ENCODE measurements at regions not wholly inside any gene's neighbourhood (a gene's known extent, or its start where the extent isn't known, plus 50 kb on each side); places are given as distances from the start of the nearest gene placed in this dataset.

DNA sequence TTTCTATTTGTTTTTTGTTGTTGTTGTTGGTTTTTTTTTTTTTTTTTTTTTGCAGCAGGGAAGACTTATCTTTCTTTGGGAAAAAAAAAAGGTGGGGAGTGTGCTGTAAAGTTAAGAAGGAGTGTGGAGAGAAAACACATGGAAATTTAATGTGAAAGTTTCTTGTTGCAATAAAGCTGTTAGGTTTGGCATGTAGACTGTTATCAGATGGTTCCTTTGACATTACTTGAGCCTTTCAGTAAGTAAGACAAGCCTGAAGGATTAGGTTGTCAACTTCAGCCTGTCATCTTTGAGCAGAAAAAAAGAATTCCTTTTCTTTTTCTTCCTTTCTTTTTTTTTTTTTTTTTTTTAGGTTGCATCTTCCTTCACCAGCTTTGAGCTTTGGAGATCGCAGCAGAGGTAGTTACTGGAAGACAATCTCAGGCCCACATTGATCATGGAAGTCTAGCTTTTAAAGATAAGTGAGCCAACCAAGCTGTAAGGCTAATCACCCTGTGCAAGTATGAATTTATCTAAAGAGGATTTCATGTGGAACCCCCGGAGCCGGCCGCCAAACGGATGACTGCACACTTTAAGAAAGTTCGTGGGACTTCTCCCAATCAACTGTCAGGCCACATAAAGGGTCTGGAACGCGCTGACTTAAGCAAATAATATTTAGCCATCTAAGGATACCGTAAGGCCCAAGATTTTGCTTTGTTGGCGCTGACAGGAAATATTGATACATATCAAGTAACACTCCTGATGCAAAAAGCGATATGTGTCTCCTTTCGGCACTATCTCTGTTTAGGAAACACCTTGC is 1040.1 kb upstream of the NR2F2 start:
- H3K4me3 ChIP-seq (ENCODE audit: low read depth, low read length): no peak overlapping the region
- TF ChIP-seq, protein P1, sequence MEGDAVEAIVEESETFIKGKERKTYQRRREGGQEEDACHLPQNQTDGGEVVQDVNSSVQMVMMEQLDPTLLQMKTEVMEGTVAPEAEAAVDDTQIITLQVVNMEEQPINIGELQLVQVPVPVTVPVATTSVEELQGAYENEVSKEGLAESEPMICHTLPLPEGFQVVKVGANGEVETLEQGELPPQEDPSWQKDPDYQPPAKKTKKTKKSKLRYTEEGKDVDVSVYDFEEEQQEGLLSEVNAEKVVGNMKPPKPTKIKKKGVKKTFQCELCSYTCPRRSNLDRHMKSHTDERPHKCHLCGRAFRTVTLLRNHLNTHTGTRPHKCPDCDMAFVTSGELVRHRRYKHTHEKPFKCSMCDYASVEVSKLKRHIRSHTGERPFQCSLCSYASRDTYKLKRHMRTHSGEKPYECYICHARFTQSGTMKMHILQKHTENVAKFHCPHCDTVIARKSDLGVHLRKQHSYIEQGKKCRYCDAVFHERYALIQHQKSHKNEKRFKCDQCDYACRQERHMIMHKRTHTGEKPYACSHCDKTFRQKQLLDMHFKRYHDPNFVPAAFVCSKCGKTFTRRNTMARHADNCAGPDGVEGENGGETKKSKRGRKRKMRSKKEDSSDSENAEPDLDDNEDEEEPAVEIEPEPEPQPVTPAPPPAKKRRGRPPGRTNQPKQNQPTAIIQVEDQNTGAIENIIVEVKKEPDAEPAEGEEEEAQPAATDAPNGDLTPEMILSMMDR (IDR thresholded peaks at IDR 0.05; ENCODE audit: low read depth, low read length): no peak

DNA sequence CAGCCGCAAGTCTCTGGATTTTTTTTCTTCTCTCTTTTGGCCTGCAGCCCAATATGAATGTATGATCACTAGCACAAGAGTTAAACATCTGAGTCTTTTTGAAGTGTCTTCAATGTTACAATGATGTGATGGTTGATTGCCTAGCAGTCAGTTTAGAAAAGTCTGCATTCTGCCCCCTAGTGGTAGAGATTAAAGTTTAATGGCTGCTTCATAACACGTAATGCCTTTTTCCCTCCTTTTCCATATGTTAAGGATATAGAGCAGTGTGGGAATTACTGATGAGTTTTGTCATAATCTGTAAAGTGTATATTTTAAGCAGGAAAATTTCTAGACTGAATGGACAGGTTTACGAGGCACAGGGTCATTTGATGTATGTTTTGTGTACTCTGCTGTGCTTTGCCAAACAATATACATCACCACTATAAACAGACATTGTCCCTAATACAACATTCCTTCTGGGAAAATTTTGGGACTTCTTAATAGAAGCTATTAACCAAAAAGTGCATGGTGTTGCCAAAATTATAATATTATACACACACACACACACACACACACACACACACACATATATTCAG is 1038.5 kb upstream of the NR2F2 start:
- H3K4me3 ChIP-seq (ENCODE audit: low read depth, low read length): no peak overlapping the region
- TF ChIP-seq, protein P1 (IDR thresholded peaks at IDR 0.05; ENCODE audit: low read depth, low read length): peak; percentile 33; the same call in 1 of the 2 replicates

DNA sequence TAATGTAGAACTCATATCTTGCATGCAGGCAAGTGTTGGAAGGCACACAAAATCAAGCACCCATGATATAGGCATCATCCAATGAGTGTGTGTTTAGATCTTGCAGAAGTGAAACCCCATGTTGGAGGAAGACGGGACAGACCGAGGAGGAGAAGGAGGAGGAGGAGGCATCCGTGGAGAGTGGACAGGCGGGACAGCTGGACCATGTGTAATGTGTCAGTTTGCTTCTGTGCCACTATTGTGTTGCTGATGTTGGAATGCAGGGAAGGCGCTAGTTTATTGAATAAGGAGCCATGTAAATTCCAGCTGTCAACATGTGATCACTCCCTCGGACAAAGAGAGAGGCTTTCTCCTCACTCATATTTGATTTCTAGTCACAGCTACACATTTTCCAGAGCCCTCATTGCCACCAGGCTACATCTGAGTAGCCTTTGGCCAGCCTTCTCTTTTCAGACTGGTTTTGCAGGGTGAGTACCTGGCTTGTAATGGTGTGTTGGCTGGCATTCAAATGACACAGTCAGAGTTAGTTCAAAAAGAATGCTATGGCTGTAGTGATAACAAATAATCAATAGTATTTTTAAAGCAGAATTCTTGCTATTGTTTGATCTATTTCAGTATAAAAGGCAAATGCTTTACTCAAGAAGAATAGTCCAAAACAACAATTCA is 1037.6 kb upstream of the NR2F2 start:
- peak overlapping the region; percentile 48 for H3K4me3 ChIP-seq (ENCODE audit: low read depth, low read length)
- TF ChIP-seq, protein P1 (IDR thresholded peaks at IDR 0.05; ENCODE audit: low read depth, low read length): no peak

DNA sequence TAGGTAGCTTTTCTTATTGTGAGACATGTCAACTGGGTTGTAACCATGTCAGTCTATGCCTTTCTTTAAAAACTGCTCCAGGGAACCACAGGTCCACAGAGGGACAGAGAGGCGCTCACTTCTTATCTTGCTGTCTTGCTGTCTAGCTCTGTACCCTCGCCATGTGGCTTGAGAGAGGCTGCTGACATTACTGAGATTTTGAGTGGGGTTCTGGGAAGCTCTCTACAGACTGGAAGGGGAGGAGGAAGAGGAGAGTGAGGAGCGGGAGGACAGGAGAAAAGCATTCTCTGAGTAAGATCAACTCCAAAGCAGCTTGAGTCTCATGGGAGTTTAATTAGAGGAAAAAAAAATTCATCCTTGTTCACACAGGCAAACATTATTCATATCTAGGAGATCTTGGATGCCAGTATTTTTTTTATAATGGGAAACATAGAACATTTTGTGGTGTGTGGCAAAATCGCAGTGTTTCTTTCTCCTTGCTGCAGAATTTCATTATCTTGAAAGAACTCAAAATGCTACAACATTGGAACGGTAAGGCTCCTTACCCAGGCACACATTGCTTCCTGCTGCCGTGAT is 1037.0 kb upstream of the NR2F2 start:
- TF ChIP-seq, protein P1 (IDR thresholded peaks at IDR 0.05; ENCODE audit: low read depth, low read length): no peak
- no peak overlapping the region for H3K4me3 ChIP-seq (ENCODE audit: low read depth, low read length)

DNA sequence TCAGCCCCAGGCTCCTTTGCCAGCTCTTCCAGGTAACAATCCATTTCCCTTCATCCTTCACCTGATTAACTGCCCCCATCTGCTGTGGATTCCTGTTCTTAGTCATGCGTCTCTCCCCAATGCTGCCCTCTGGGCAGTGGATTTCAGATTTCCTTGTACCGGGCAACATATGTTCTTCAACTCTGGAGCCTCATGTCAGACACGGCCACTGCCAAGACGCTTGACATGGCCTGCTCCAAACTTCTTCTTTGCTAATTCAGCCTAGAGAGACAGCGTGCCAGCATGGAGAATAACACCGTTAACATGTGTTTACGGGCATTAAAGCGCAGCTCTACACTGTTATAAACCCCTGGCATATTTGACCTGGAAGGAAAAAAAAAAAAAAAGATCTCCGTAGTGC is 1035.1 kb upstream of the NR2F2 start:
- TF ChIP-seq, protein P1 (IDR thresholded peaks at IDR 0.05; ENCODE audit: low read depth, low read length): no peak
- H3K4me3 ChIP-seq (ENCODE audit: low read depth, low read length): no peak overlapping the region

DNA sequence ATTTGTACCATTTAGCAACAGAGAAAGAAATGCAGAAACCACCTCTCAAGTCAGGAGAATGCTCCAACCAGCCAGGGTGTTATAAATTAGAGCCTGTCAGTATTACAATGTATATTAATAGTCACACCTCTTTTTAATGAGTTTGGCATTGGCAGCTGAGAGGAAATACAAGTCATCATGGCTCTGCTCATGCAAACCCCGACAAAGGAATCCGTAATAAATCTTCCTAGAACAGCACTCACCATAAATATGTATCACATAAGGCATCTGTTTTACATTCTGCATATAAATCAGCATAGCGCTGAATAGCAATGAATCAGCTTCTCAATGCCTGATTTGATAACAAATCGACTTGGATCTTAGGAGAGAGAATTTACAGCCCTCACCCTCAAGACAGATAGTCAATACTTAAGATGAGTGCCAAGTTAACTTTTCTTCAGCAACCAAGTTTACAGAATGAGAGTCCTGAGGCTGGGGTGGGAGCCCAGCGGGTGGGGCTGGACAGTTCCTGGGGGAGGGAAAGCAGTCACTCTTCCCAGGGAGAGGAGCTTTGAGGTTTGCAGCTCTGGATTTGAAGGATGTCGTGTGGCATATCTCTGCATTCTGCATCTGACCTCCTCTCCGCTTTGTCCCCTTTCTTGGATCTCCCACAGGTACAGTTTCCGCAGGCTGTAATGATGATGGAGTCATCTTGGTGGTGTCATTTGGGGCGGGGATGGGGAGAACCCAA is 1034.4 kb upstream of the NR2F2 start:
- TF ChIP-seq, protein P1 (IDR thresholded peaks at IDR 0.05; ENCODE audit: low read depth, low read length): no peak
- no peak overlapping the region for H3K4me3 ChIP-seq (ENCODE audit: low read depth, low read length)
